Cardiac muscle cell (in vitro differentiated cells and primary cell): ENCODE measurements at regions not wholly inside any gene's neighbourhood (a gene's known extent, or its start where the extent isn't known, plus 50 kb on each side); places are given as distances from the start of the nearest gene placed in this dataset.

Experiments used
- DNase-seq, 2 donors: peaks; one replicate each; pipeline versions ENCODE4 v3.0.0 to v3.0.0-alpha.2; 2010 to 2017; ENCODE audit warnings: low read depth in 1 of 2, low spot score in 1 of 2
- H3K27ac ChIP-seq: fragments of 200-600 bp; sonication (generic); 2 replicates; pipeline ENCODE4 v1.5.1; 2016
- H3K27me3 ChIP-seq: fragments of 200-600 bp; sonication (generic); 2 replicates; pipeline ENCODE4 v1.6.0; 2016; ENCODE audit warnings: control low read depth
- H3K36me3 ChIP-seq: fragments of 200-600 bp; sonication (generic); 2 replicates; pipeline ENCODE4 v1.5.1; 2016; ENCODE audit warnings: control low read depth
- H3K4me1 ChIP-seq: fragments of 200-600 bp; sonication (generic); 2 replicates; pipeline ENCODE4 v1.8.1; 2017; ENCODE audit warnings: low read depth, mild to moderate bottlenecking, mixed run types
- H3K4me3 ChIP-seq: fragments of 200-600 bp; sonication (generic); 2 replicates; pipeline ENCODE4 v1.5.1; 2016; ENCODE audit warnings: mild to moderate bottlenecking
- H3K9me3 ChIP-seq: fragments of 200-600 bp; sonication (generic); 2 replicates; pipeline ENCODE4 v1.5.1; 2017; ENCODE audit warnings: low read depth, mild to moderate bottlenecking, control low read depth
- CTCF ChIP-seq: IDR thresholded peaks from 2 replicates; pipeline ENCODE4 v1.5.1; 2012; ENCODE audit warnings: low read depth, mild to moderate bottlenecking, low read length

- no peak for DNase-seq
- H3K9me3 ChIP-seq, result no peaks in the 10 kb centered on the region
- TF ChIP-seq CTCF, result no peak
Observed at GRCh38 chr6:125699591-125699990, 49.8 kb upstream of the HEY2 start.

More at GRCh38 chr6:125699591-125699990, 49.8 kb upstream of the HEY2 start:
- Histone ChIP-seq H3K27ac (no peak overlapping the region), H3K4me1 (peaks cover 9% of the 10 kb centered on the region), H3K36me3 (no peaks in the 10 kb centered on the region), H3K4me3 (no peak overlapping the region), H3K27me3 (no peaks in the 10 kb centered on the region)
